ENCODE measurements at regions not wholly inside any gene's neighbourhood (a gene's known extent, or its start where the extent isn't known, plus 50 kb on each side); places are given as distances from the start of the nearest gene placed in this dataset.
"Not testable (repeated sequence)": the region's sequence is repeated elsewhere in the genome, so short reads cannot be mapped to it uniquely, and the experiment has no call there.

- peak; percentile 6 for DNase-seq (ENCODE audit: insufficient read length, low spot score)
- no peak for FAIRE-seq
Measured at GRCh38 chr1:99441299-99442095, 177.2 kb downstream of the PLPPR4 start.

- DNase-seq (ENCODE audit: insufficient read length, low spot score); FAIRE-seq: not testable (repeated sequence)
Measured at GRCh38 chr1:99444211-99444927, 180.1 kb downstream of the PLPPR4 start.

GRCh38 chr1:99445071-99445470, 180.8 kb downstream of the PLPPR4 start:
- FAIRE-seq = no peak
- DNase-seq (ENCODE audit: insufficient read length, low spot score) = no peak

DNA sequence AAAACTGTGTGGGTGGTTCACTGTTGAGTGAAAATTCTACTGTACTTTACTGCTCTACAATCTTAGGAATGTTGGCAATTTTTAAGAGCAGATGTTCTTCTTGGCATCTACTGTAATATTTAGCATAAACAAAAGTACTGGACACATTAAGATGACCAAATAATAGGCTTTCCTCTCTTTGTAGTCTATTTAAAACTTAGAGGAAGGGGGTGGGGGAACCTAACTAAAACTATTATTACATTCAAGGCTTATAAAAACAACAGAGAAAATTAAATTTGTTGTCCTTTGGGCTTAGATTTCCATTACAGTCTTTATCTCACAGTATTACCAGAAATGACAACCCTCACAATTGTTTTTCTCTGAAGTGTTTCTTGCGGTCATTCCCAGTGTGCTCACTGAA, 181.2 kb downstream of the PLPPR4 start:
- DNase-seq (ENCODE audit: insufficient read length, low spot score) = no peak
- FAIRE-seq = no peak

GRCh38 chr1:99447721-99448120, 183.4 kb downstream of the PLPPR4 start:
- FAIRE-seq (no peak), DNase-seq (ENCODE audit: insufficient read length, low spot score) (no peak)

GRCh38 chr1:99455760-99456159, 190.2 kb upstream of the PALMD start:
- DNase-seq (ENCODE audit: insufficient read length, low spot score) (no peak), FAIRE-seq (no peak)

DNA sequence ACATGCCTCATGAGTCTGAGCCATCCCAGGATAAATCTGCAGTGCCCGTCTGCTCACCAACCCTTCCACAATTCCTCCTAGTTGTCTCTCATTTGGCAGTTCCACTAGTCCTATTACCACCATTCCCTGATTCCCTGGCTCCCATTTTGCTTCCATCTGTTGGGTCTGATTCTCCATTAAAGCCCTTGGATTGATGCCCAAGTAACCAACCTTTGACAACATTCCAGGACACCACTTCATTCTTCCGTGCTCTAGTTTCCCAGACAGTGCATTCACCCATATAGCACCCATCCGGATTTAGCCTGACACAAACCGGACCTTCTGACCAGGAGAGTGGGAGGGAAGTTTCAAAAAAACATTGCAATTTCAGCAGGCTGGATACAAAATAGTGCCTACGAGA, 189.4 kb upstream of the PALMD start:
- FAIRE-seq (no peak), DNase-seq (ENCODE audit: insufficient read length, low spot score) (no peak)

DNA sequence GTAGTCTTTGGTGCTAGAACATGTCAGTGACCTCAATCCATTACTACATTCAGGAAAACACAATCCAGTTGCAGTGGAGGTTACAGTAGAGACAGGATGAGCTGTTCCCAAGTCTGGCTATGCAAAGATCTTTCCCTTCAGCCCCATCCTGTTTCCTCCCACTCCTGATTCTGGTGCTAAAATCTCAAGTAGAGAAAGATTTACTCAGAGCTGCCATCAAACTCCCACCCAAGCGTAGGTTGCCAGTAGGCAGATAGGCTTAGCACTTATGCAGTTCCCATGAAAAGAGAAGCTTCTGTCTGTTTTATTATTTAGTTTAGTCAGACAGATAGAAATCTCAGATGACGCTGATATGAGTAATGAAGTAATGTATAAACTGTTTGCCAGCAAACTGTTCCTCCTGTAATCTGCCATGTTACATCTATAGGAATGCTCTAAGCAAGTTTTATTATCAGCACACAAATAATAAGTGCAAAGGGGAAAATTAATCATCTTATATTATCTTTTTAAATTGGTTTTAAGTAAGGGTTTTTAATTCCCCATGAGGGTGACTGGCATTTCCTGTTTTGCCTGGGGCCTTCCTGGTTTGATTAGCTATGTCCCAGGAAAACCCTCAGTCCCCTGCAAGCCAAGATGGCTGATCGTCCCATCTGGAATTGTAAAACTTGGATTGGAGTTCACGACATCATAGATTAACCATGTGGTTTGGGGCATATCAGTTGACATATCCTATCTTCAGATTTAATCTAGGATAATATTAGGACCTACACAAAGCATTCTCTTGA, 188.3 kb upstream of the PALMD start:
- FAIRE-seq (no peak), DNase-seq (ENCODE audit: insufficient read length, low spot score) (no peak)

GRCh38 chr1:99461499-99461898, 184.4 kb upstream of the PALMD start:
- DNase-seq (ENCODE audit: insufficient read length, low spot score) (no peak), FAIRE-seq (no peak)

- DNase-seq (ENCODE audit: insufficient read length, low spot score) = no peak
- FAIRE-seq = no peak
Measured at GRCh38 chr1:99464738-99465137, 181.2 kb upstream of the PALMD start.

DNA sequence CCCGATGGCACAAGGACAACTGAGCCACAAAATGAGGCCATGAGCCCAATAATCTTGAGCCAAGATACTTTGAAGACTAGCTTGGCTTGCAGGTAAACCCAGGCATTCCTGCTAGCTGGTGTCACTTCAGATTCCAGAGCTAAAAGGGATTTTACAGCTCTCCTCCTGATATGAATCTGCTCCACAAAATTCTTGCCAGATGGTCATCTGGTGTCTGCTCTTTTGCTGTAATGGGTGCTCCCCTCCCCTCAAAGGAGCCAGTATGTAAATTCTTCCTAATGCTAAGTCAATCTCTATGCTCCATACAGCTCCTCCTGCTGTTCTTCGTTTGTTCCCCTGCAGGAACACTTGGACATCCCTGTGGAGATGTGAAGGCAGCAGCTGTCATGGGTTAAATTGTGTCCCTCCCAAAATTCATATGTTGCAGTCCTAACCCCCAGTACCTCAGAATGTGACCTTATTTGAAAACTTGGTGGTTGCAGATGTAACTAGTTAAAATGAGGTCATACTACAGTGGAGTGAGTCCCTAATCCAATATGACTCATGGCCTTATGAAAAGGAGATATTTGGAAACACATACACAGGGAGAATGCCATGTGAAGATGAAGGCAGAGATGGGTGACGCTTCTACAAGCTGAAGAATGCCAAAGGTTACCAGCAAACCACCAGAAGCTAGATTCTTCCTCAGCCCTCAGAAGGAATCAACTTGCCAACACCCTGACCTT, 180.6 kb upstream of the PALMD start:
- FAIRE-seq = no peak
- no peak for DNase-seq (ENCODE audit: insufficient read length, low spot score)

DNA sequence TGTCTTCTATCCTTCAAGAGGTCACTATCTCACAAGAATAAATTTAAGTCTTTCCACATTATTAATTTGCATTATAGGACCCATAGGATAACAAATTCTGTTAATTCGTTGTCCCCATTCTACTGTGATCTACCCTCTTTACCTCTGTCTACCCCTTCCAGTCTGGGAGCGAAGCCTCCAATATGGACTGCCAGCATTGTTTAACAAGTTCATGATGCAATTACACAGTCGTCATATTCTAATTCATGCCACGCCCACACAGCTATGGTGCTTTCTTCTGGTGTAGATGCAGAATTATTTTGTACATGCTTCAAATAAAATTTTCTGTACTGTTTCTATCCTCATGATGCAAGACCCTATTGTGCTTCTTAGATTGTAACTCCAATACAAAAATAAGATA, 178.3 kb upstream of the PALMD start:
- no peak for FAIRE-seq

DNA sequence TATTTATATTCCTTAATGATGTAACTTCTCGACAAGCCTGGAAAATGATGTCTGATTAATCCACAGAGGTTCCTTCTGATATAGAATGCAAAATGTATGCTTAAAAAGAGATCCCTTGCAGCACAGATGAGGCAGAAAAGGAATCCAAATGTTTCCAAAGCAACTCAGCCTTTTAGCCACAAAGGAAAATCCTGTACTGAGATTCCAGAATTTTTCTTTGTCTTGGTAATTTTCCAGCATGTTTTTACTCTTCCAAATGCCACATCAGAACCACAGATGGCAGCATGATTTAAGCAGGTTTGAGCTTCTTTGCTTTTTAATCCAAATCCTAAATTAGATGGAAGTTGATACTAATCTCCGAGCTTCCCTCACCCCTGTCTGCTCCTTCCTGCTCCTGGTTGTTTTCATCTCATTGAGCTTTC, 176.4 kb upstream of the PALMD start:
- DNase-seq (ENCODE audit: insufficient read length, low spot score) (no peak), FAIRE-seq (no peak)

More for the DNA sequence above, 178.3 kb upstream of the PALMD start:
- DNase-seq (ENCODE audit: insufficient read length, low spot score) = no peak

DNA sequence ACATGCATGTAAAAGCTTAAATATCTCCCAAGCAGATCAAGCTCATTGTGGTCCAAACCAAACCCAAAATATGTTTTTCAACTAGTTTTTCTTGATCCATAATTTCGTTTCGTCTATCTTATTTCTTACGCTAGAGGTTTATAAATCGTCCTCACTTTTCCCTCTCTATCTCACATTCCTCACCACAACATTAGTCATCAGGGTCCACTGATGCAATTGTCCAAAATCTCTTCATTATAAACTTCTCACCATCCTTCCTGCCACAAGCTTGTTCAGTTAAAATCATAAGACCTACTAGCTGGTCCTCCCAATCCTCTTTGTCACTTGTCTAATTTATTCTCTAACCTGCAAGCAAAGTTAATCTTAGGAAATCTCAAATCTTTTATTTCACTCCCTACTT, 173.0 kb upstream of the PALMD start:
- DNase-seq (ENCODE audit: insufficient read length, low spot score) (no peak), FAIRE-seq (no peak)

GRCh38 chr1:99474350-99474893, 171.5 kb upstream of the PALMD start:
- no peak for DNase-seq (ENCODE audit: insufficient read length, low spot score)
- FAIRE-seq = no peak

DNA sequence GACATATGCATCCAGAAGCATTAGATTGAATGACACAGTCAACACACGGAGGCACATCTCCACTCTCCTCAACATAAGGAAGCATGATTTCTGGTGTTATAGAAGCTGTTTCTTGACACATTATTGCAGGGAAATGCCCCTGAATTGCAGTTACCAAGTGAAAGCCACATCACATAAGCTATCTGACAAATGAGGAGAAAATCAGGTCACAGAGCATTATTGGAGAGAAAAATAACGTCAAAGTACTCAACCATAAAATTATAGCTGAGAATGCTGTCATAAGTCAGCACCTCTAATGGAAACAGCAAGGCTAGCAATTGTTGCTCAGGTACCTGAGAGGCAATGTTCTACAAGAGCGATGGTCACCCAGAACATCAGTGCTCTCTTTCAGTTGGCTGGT, 169.9 kb upstream of the PALMD start:
- no peak for FAIRE-seq
- DNase-seq (ENCODE audit: insufficient read length, low spot score) = no peak

- FAIRE-seq (no peak), DNase-seq (ENCODE audit: insufficient read length, low spot score) (peak; percentile 18)
Measured at GRCh38 chr1:99481391-99481996, 164.4 kb upstream of the PALMD start.

GRCh38 chr1:99482286-99482685, 163.6 kb upstream of the PALMD start:
- no peak for FAIRE-seq

GRCh38 chr1:99482750-99483149, 163.2 kb upstream of the PALMD start:
- no peak for FAIRE-seq
- no peak for DNase-seq (ENCODE audit: insufficient read length, low spot score)

More at GRCh38 chr1:99482286-99482685, 163.6 kb upstream of the PALMD start:
- no peak for DNase-seq (ENCODE audit: insufficient read length, low spot score)

DNA sequence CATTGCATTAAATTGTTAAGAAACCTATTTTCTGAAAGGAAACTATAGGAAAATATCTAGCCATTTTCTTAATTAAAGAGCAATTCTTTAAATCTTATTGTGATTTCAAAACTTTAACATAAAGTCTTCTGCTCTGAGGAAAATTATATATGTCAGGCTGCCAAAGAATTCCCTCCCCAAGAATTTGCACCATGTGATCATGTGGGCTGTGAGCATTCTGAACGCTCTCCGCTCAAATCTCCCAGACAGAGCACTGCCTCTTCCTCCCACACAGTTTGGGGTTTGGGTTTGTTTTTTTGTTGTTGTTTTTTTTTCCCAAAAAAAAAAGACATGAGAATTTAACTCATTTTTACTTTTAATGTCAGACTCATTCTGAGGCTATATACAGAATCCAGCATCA, 155.9 kb upstream of the PALMD start:
- FAIRE-seq (no peak), DNase-seq (ENCODE audit: insufficient read length, low spot score) (no peak)

All from HTR-8/SVneo (cell line).